PFSK-1 (cell line): ENCODE measurements at regions not wholly inside any gene's neighbourhood (a gene's known extent, or its start where the extent isn't known, plus 50 kb on each side); places are given as distances from the start of the nearest gene placed in this dataset.

Experiments used
- FOXP2 ChIP-seq: optimal IDR thresholded peaks from 2 replicates; pipeline ENCODE3; 2011; ENCODE audit warnings: borderline replicate concordance, control low read depth, inconsistent platforms; ENCODE audit not compliant: insufficient read depth; ENCODE audit errors: extremely low read length, extremely low read depth
- POLR2AphosphoS5 ChIP-seq: IDR thresholded peaks from 2 replicates; pipeline ENCODE4 v1.6.1; 2012; ENCODE audit warnings: low read depth, mild to moderate bottlenecking, control low read depth, low read length, moderate library complexity
- SIN3A ChIP-seq: IDR thresholded peaks from 2 replicates; pipeline ENCODE4 v1.6.1; 2012; ENCODE audit warnings: mild to moderate bottlenecking, low read length, moderate library complexity, borderline replicate concordance; ENCODE audit not compliant: insufficient read depth
- TAF1 ChIP-seq: IDR thresholded peaks from 2 replicates; pipeline ENCODE4 v1.6.1; 2012; ENCODE audit warnings: low read length, control low read depth, borderline replicate concordance; ENCODE audit not compliant: insufficient read depth
- TF ChIP-seq, protein P1 (sequence below), 2 experiments: IDR thresholded peaks; 2 replicates each; pipeline versions ENCODE4 v1.6.1 to v1.8.0; 2011 to 2012; ENCODE audit warnings: low read depth in 2 of 2, low read length in 2 of 2, control low read depth in 1 of 2, inconsistent platforms in 1 of 2, mild to moderate bottlenecking in 1 of 2, moderate library complexity in 1 of 2; ENCODE audit not compliant: insufficient read depth in 1 of 2

DNA sequence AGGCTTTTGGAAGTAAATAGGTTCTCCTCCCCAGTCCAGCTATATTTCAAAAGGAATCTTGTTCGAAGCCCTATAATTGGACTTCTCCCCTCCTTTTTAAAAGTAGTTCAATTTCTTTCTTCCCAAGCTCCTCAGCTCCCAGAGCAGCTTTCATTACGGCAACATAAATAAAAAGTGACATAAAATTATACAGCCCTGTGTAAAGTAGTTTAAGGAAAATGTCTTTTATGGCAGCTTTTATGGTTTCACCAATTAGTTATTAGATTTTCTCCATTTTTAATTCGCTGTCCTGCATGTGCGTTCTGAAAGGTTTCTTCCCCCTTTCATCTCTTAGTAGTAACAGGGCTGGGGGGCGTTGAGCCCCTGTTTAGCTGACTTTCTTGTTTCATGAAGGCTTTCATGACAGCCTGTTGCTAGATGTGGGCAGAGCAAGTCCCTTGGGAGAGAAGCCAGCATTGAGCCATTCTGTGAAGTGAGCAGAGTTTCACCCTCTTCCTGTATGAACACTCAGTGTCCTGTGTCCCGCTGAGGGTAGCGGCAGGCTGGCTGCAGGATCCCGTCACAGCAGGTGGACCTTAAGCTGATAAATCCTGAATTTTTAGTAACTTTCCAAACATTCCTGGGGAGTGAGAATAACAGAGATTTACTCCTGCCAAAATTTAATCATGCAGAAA, 229.7 kb upstream of the SPRED2 start:
- TF ChIP-seq, protein P1, sequence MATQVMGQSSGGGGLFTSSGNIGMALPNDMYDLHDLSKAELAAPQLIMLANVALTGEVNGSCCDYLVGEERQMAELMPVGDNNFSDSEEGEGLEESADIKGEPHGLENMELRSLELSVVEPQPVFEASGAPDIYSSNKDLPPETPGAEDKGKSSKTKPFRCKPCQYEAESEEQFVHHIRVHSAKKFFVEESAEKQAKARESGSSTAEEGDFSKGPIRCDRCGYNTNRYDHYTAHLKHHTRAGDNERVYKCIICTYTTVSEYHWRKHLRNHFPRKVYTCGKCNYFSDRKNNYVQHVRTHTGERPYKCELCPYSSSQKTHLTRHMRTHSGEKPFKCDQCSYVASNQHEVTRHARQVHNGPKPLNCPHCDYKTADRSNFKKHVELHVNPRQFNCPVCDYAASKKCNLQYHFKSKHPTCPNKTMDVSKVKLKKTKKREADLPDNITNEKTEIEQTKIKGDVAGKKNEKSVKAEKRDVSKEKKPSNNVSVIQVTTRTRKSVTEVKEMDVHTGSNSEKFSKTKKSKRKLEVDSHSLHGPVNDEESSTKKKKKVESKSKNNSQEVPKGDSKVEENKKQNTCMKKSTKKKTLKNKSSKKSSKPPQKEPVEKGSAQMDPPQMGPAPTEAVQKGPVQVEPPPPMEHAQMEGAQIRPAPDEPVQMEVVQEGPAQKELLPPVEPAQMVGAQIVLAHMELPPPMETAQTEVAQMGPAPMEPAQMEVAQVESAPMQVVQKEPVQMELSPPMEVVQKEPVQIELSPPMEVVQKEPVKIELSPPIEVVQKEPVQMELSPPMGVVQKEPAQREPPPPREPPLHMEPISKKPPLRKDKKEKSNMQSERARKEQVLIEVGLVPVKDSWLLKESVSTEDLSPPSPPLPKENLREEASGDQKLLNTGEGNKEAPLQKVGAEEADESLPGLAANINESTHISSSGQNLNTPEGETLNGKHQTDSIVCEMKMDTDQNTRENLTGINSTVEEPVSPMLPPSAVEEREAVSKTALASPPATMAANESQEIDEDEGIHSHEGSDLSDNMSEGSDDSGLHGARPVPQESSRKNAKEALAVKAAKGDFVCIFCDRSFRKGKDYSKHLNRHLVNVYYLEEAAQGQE (IDR thresholded peaks at IDR 0.05; ENCODE audit: insufficient read depth in 1 of 2, low read depth in 2 of 2, low read length in 2 of 2) = no peak
- no peak for TF ChIP-seq FOXP2
- TF ChIP-seq TAF1 = no peak
- no peak for TF ChIP-seq POLR2AphosphoS5
- no peak for TF ChIP-seq SIN3A
